Prostate gland (tissue), 2 donors: ENCODE measurements at regions not wholly inside any gene's neighbourhood (a gene's known extent, or its start where the extent isn't known, plus 50 kb on each side); places are given as distances from the start of the nearest gene placed in this dataset.
"Not testable (repeated sequence)": the region's sequence is repeated elsewhere in the genome, so short reads cannot be mapped to it uniquely, and the experiment has no call there.

Source experiments
- DNase-seq: peaks from one replicate; pipeline ENCODE4 v3.0.0-alpha.2; 2019; ENCODE audit warnings: low spot score
- H3K27ac ChIP-seq, 2 donors: fragments of 200-600 bp; sonication (generic); 2 replicates each; pipeline ENCODE4 v1.5.1; 2017 to 2019
- H3K27me3 ChIP-seq: fragments of 200-600 bp; sonication (generic); replicated peaks from 2 replicates; pipeline ENCODE4 v1.5.1; 2019; ENCODE audit not compliant: insufficient read depth
- H3K36me3 ChIP-seq, 2 donors: fragments of 200-600 bp; sonication (generic); 1 replicate in 1 of 2; 2 replicates in 1 of 2; pipeline versions ENCODE4 v1.5.1 to v1.8.1; 2017 to 2019
- H3K4me1 ChIP-seq: fragments of 200-600 bp; sonication (generic); replicated peaks from 2 replicates; pipeline ENCODE4 v1.5.1; 2019
- H3K4me3 ChIP-seq, 2 donors: fragments of 200-600 bp; sonication (generic); 2 replicates each; pipeline ENCODE4 v1.5.1; 2017 to 2019
- H3K9me3 ChIP-seq: fragments of 200-600 bp; sonication (generic); 2 replicates; pipeline ENCODE4 v1.5.1; 2017
- CTCF ChIP-seq, 4 experiments: fragments of 200-600 bp in 2 of 4; fragments of 450-650 bp in 2 of 4; sonication (generic) in 2 of 4; IDR thresholded peaks; 1 replicate in 3 of 4; 2 replicates in 1 of 4; pipeline ENCODE4 v1.5.1; 2016 to 2019; ENCODE audit warnings: antibody characterized with exemption in 4 of 4, mild to moderate bottlenecking in 2 of 4, moderate library complexity in 2 of 4
- POLR2A ChIP-seq: fragments of 450-650 bp; IDR thresholded peaks from one replicate; pipeline ENCODE4 v1.6.1; 2016; ENCODE audit warnings: antibody characterized with exemption, mild to moderate bottlenecking
- POLR2AphosphoS5 ChIP-seq: sonication (generic); formaldehyde crosslinking; IDR thresholded peaks from one replicate; pipeline ENCODE4 v1.6.1; 2017; ENCODE audit warnings: antibody characterized with exemption
- WGBS: methylation state at CpG from one replicate; pipeline ENCODE4 v1.1.5; 2018; 5-methylcytosine and 5-hydroxymethylcytosine counted together
- intact Hi-C: fragments of 100-400 bp; cut with DNase I; formaldehyde crosslinking; loops from one replicate; pipeline ENCODE4 v1.14.2; 2022

- TF ChIP-seq POLR2AphosphoS5 (no peak), CTCF (IDR thresholded peaks at IDR 0.05) (no peak), POLR2A (no peak)
- WGBS = 86% methylated on average over 4 of the region's 4 CpGs
- intact Hi-C loops = no loop called here
Measured at GRCh38 chr7:82501346-82501745, 57.8 kb upstream of the CACNA2D1 start.

GRCh38 chr7:82499546-82499945 lies 56.0 kb upstream of the CACNA2D1 start:
- H3K9me3 ChIP-seq, DNase-seq, H3K4me1 ChIP-seq, H3K27me3 ChIP-seq, H3K27ac ChIP-seq, H3K4me3 ChIP-seq, intact Hi-C loops, H3K36me3 ChIP-seq: not testable (repeated sequence)
- 97% methylated on average over 19 of the region's 21 CpGs for WGBS

More at GRCh38 chr7:82501346-82501745, 57.8 kb upstream of the CACNA2D1 start:
- Histone ChIP-seq H3K4me1 (no peaks in the 10 kb centered on the region), H3K36me3 (no peaks in the 10 kb centered on the region), H3K9me3 (no peaks in the 10 kb centered on the region), H3K27ac (no peak overlapping the region), H3K27me3 (no peaks in the 10 kb centered on the region), H3K4me3 (no peak overlapping the region)
- DNase-seq = no peak

- Histone ChIP-seq H3K4me1 (no peaks in the 10 kb centered on the region), H3K4me3 (no peak overlapping the region), H3K36me3 (no peaks in the 10 kb centered on the region), H3K27ac (no peak overlapping the region), H3K9me3 (no peaks in the 10 kb centered on the region), H3K27me3 (no peaks in the 10 kb centered on the region)
- WGBS = 58% methylated on average over 1 of the region's 1 CpG
- DNase-seq = no peak
- intact Hi-C loops = no loop called here
- TF ChIP-seq POLR2A (no peak), CTCF (IDR thresholded peaks at IDR 0.05) (no peak), POLR2AphosphoS5 (no peak)
Measured at GRCh38 chr7:82494420-82494819, 50.8 kb upstream of the CACNA2D1 start.
